ENCODE measurements at regions not wholly inside any gene's neighbourhood (a gene's known extent, or its start where the extent isn't known, plus 50 kb on each side); places are given as distances from the start of the nearest gene placed in this dataset.
"Not testable (repeated sequence)": the region's sequence is repeated elsewhere in the genome, so short reads cannot be mapped to it uniquely, and the experiment has no call there.

- no peak for TF ChIP-seq CTCF (IDR thresholded peaks at IDR 0.05)
- ATAC-seq (ENCODE audit: low read depth) (no peak), DNase-seq (no peak)
- Mint-ChIP-seq H3K27me3 (no peaks in the 10 kb centered on the region), H3K27ac (no peak overlapping the region), H3K4me3 (no peak overlapping the region), H3K36me3 (ENCODE audit: low read depth) (no peaks in the 10 kb centered on the region), H3K9me3 (no peaks in the 10 kb centered on the region), H3K4me1 (no peaks in the 10 kb centered on the region)
- POLR2A ChIA-PET: no interaction called here
- intact Hi-C loops (cut with micrococcal nuclease): no loop called here
- CTCF ChIA-PET: no interaction called here
Measured at GRCh38 chr2:182503886-182504285, 77.0 kb upstream of the PDE1A start.

GRCh38 chr2:182504903-182505302 is 78.1 kb upstream of the PDE1A start:
- Mint-ChIP-seq H3K27me3 (no peaks in the 10 kb centered on the region), H3K4me3 (no peak overlapping the region), H3K9me3 (no peaks in the 10 kb centered on the region), H3K27ac (no peak overlapping the region), H3K4me1 (no peaks in the 10 kb centered on the region), H3K36me3 (ENCODE audit: low read depth) (no peaks in the 10 kb centered on the region)
- ChIA-PET POLR2A (no interaction called here), CTCF (no interaction called here)
- intact Hi-C loops (cut with micrococcal nuclease): no loop called here
- DNase-seq (no peak), ATAC-seq (ENCODE audit: low read depth) (no peak)
- no peak for TF ChIP-seq CTCF (IDR thresholded peaks at IDR 0.05)

- H3K4me1 Mint-ChIP-seq: no peaks in the 10 kb centered on the region
- intact Hi-C loops (cut with micrococcal nuclease): no loop called here
Measured at GRCh38 chr2:182506606-182507005, 79.8 kb upstream of the PDE1A start.

GRCh38 chr2:182508583-182508982 is 81.7 kb upstream of the PDE1A start:
- POLR2A ChIA-PET; H3K36me3 Mint-ChIP-seq (ENCODE audit: low read depth); ATAC-seq (ENCODE audit: low read depth); H3K27ac Mint-ChIP-seq; H3K4me1 Mint-ChIP-seq; CTCF ChIA-PET; H3K27me3 Mint-ChIP-seq; H3K4me3 Mint-ChIP-seq; intact Hi-C loops (cut with micrococcal nuclease); DNase-seq; H3K9me3 Mint-ChIP-seq: not testable (repeated sequence)

More at GRCh38 chr2:182506606-182507005, 79.8 kb upstream of the PDE1A start:
- Mint-ChIP-seq H3K27ac (no peak overlapping the region), H3K36me3 (ENCODE audit: low read depth) (no peaks in the 10 kb centered on the region), H3K9me3 (no peaks in the 10 kb centered on the region), H3K4me3 (no peak overlapping the region), H3K27me3 (no peaks in the 10 kb centered on the region)
- no peak for TF ChIP-seq CTCF (IDR thresholded peaks at IDR 0.05)
- ATAC-seq (ENCODE audit: low read depth) (no peak), DNase-seq (no peak)
- ChIA-PET CTCF (no interaction called here), POLR2A (no interaction called here)

- no peaks in the 10 kb centered on the region for H3K27me3 Mint-ChIP-seq
- H3K27ac Mint-ChIP-seq: no peak overlapping the region
- TF ChIP-seq CTCF (IDR thresholded peaks at IDR 0.05): no peak
- no peaks in the 10 kb centered on the region for H3K36me3 Mint-ChIP-seq (ENCODE audit: low read depth)
- H3K4me1 Mint-ChIP-seq: no peaks in the 10 kb centered on the region
- POLR2A ChIA-PET: no interaction called here
- intact Hi-C loops (cut with micrococcal nuclease): no loop called here
- no peaks in the 10 kb centered on the region for H3K9me3 Mint-ChIP-seq
- no peak for ATAC-seq (ENCODE audit: low read depth)
- no peak overlapping the region for H3K4me3 Mint-ChIP-seq
- DNase-seq: no peak
- CTCF ChIA-PET: no interaction called here
Measured at GRCh38 chr2:182509216-182509615, 82.4 kb upstream of the PDE1A start.

All from activated B cell treated with CpG ODN at 0.5 μM for 24 hours (primary cell).